ENCODE measurements at regions not wholly inside any gene's neighbourhood (a gene's known extent, or its start where the extent isn't known, plus 50 kb on each side); places are given as distances from the start of the nearest gene placed in this dataset.

DNA sequence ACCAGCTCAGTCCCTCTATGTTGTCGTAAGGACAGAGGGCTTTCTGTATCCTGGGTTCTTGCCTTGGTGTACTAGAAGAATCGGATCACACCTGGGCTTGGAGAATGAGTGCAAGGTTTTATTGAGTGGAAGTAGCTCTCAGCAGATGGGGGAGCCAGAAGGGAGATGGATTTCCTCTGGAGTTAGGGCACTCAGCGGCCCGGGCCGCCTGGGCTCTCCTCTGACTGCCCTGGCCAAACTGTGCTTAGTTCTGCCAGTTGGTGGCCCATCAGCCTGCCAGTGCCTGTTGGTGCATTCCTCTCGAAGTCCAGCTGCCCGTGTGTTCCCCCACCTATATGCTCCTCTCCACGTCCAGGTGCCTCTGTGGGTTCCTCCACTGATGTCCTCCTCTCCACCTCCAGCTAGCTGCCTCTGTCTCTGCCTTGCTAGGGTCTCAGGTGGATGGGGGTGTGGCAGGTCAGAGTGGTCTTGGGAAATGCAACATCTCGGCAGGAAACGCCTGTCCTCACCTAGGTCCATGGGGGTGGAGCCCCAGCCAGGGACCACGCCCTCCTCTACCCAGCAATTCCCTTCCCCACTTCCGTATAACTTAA, 148.6 kb downstream of the PPP1R3A start:
- Histone ChIP-seq H3K4me1 (no peaks in the 10 kb centered on the region), H3K27me3 (no peaks in the 10 kb centered on the region), H3K27ac (no peak overlapping the region), H3K36me3 (no peaks in the 10 kb centered on the region), H3K9me3 (no peaks in the 10 kb centered on the region), H3K9ac (ENCODE audit: low read depth in 2 of 2, low read length in 2 of 2) (no peak overlapping the region), H3K4me3 (no peak overlapping the region)
- intact Hi-C loops (cut with DNase I): no loop called here
- DNase-seq: no peak
- TF ChIP-seq CTCF (IDR thresholded peaks at IDR 0.05): no peak

DNA sequence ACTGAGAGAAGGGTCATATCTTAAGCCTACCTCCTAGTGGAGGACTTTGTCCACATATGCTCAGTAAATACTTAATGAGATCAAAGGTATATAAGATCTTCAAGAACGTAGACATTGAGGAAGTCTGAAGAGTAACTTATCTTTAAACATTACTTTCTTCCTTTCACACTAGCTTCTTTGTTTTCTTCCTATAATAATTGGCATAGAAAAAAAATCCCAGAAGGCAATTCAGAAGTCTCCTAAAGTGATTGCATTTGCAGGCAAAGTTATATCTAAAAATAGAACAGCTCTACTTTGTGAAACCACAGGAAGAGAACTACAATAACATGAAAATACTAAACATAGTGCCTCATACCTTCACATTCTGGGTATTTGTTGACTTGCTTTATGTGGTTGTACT, 150.4 kb downstream of the PPP1R3A start:
- no peak overlapping the region for H3K27ac ChIP-seq
- no peak for DNase-seq
- H3K9ac ChIP-seq (ENCODE audit: low read depth in 2 of 2, low read length in 2 of 2): no peak overlapping the region
- H3K4me3 ChIP-seq: no peak overlapping the region
- no peaks in the 10 kb centered on the region for H3K36me3 ChIP-seq
- intact Hi-C loops (cut with DNase I): no loop called here
- no peak for TF ChIP-seq CTCF (IDR thresholded peaks at IDR 0.05)
- H3K9me3 ChIP-seq: no peaks in the 10 kb centered on the region
- no peaks in the 10 kb centered on the region for H3K27me3 ChIP-seq
- H3K4me1 ChIP-seq: no peaks in the 10 kb centered on the region

- TF ChIP-seq CTCF (IDR thresholded peaks at IDR 0.05): no peak
- no peaks in the 10 kb centered on the region for H3K9me3 ChIP-seq
- no peak overlapping the region for H3K4me3 ChIP-seq
- no peaks in the 10 kb centered on the region for H3K4me1 ChIP-seq
- no peak overlapping the region for H3K27ac ChIP-seq
- no peaks in the 10 kb centered on the region for H3K27me3 ChIP-seq
- intact Hi-C loops (cut with DNase I): no loop called here
- H3K9ac ChIP-seq (ENCODE audit: low read depth in 2 of 2, low read length in 2 of 2): no peak overlapping the region
- no peak for DNase-seq
- H3K36me3 ChIP-seq: no peaks in the 10 kb centered on the region
These were observed 154.3 kb downstream of the PPP1R3A start for GRCh38 chr7:113764401-113765035.

DNA sequence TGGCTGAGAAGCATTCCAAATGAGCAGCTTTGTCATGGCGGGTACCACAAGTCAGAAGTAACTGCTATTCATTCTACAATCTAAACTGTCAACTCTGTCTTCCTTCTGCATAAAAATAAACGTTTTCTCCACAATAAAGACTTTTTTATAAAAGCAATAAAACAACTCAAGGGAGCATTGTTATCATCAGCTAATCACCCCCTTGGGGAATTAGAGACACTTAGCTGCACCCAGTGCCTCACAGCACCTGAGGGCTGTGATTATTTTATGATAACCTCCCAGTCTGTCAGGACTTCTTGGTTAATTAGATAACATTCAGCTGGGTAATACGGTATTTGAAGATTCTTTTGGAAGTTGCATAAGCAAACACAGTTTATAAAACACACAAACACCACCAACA, 155.6 kb downstream of the PPP1R3A start:
- no peak overlapping the region for H3K4me3 ChIP-seq
- no peaks in the 10 kb centered on the region for H3K4me1 ChIP-seq
- intact Hi-C loops (cut with DNase I): no loop called here
- no peaks in the 10 kb centered on the region for H3K9me3 ChIP-seq
- TF ChIP-seq CTCF (IDR thresholded peaks at IDR 0.05): no peak
- no peaks in the 10 kb centered on the region for H3K27me3 ChIP-seq
- no peak overlapping the region for H3K9ac ChIP-seq (ENCODE audit: low read depth in 2 of 2, low read length in 2 of 2)
- H3K27ac ChIP-seq: no peak overlapping the region
- no peaks in the 10 kb centered on the region for H3K36me3 ChIP-seq
- no peak for DNase-seq

- DNase-seq: no peak
These were observed 162.6 kb downstream of the PPP1R3A start for GRCh38 chr7:113756250-113756649.

More at GRCh38 chr7:113756250-113756649, 162.6 kb downstream of the PPP1R3A start:
- no peaks in the 10 kb centered on the region for H3K36me3 ChIP-seq
- H3K27me3 ChIP-seq: no peaks in the 10 kb centered on the region
- H3K4me1 ChIP-seq: no peaks in the 10 kb centered on the region
- H3K9me3 ChIP-seq: no peaks in the 10 kb centered on the region
- H3K4me3 ChIP-seq: no peak overlapping the region
- H3K9ac ChIP-seq (ENCODE audit: low read depth in 2 of 2, low read length in 2 of 2): no peak overlapping the region
- no peak overlapping the region for H3K27ac ChIP-seq
- TF ChIP-seq CTCF (IDR thresholded peaks at IDR 0.05): no peak
- intact Hi-C loops (cut with DNase I): no loop called here
